HG02840 (cell line): ENCODE measurements at regions not wholly inside any gene's neighbourhood (a gene's known extent, or its start where the extent isn't known, plus 50 kb on each side); places are given as distances from the start of the nearest gene placed in this dataset.

Experiments
- ATAC-seq: cut with Tn5 transposase; IDR thresholded peaks from one replicate; pipeline ENCODE4 v1.9.1; 2021; ENCODE audit warnings: mild to moderate bottlenecking, moderate library complexity, moderate number of reproducible peaks; ENCODE audit not compliant: unreplicated experiment, low FRiP score

GRCh38 chr4:96639932-96640331 is 800.0 kb downstream of the PDHA2 start:
- no peak for ATAC-seq

GRCh38 chr4:96642490-96642889 is 802.6 kb downstream of the PDHA2 start:
- no peak for ATAC-seq

- no peak for ATAC-seq
These were observed 806.3 kb downstream of the PDHA2 start for GRCh38 chr4:96646146-96646545.

- ATAC-seq = no peak
These were observed 809.6 kb downstream of the PDHA2 start for GRCh38 chr4:96649536-96649935.

GRCh38 chr4:96652158-96652557 is 812.3 kb downstream of the PDHA2 start:
- ATAC-seq = no peak

- ATAC-seq = no peak
These were observed 812.9 kb downstream of the PDHA2 start for GRCh38 chr4:96652821-96653220.

GRCh38 chr4:96654045-96654444 is 814.2 kb downstream of the PDHA2 start:
- no peak for ATAC-seq

- no peak for ATAC-seq
These were observed 830.5 kb downstream of the PDHA2 start for GRCh38 chr4:96670381-96670780.

GRCh38 chr4:96675416-96675815 is 835.5 kb downstream of the PDHA2 start:
- ATAC-seq = no peak

- no peak for ATAC-seq
These were observed 836.0 kb downstream of the PDHA2 start for GRCh38 chr4:96675896-96676295.

- ATAC-seq = no peak
These were observed 837.0 kb downstream of the PDHA2 start for GRCh38 chr4:96676754-96677435.

- ATAC-seq = no peak
These were observed 837.6 kb downstream of the PDHA2 start for GRCh38 chr4:96677499-96677898.

- no peak for ATAC-seq
These were observed 841.3 kb downstream of the PDHA2 start for GRCh38 chr4:96681218-96681617.

GRCh38 chr4:96685691-96686090 is 845.8 kb downstream of the PDHA2 start:
- ATAC-seq = no peak

GRCh38 chr4:96691521-96691920 is 851.6 kb downstream of the PDHA2 start:
- ATAC-seq = no peak

- no peak for ATAC-seq
These were observed 858.9 kb downstream of the PDHA2 start for GRCh38 chr4:96698831-96699230.

- ATAC-seq = no peak
These were observed 863.4 kb downstream of the PDHA2 start for GRCh38 chr4:96703265-96703664.

GRCh38 chr4:96708766-96709165 is 868.9 kb downstream of the PDHA2 start:
- ATAC-seq = no peak

GRCh38 chr4:96713271-96713850 is 873.5 kb downstream of the PDHA2 start:
- no peak for ATAC-seq

- ATAC-seq = no peak
These were observed 889.7 kb downstream of the PDHA2 start for GRCh38 chr4:96729641-96730040.

- no peak for ATAC-seq
These were observed 890.5 kb downstream of the PDHA2 start for GRCh38 chr4:96730432-96730831.

- ATAC-seq = no peak
These were observed 896.5 kb downstream of the PDHA2 start for GRCh38 chr4:96736352-96736889.
